Tibial artery (tissue), 4 donors: ENCODE measurements at regions not wholly inside any gene's neighbourhood (a gene's known extent, or its start where the extent isn't known, plus 50 kb on each side); places are given as distances from the start of the nearest gene placed in this dataset.

ENCODE experiments used
- DNase-seq, 2 donors: peaks; one replicate each; pipeline ENCODE4 v3.0.0-alpha.2; 2019
- H3K27ac ChIP-seq, 2 donors: fragments of 200-600 bp; sonication (generic) in 1 of 2; 1 replicate in 1 of 2; 2 replicates in 1 of 2; pipeline ENCODE4 v1.5.1; 2018 to 2019; ENCODE audit warnings: mild to moderate bottlenecking in 1 of 2
- H3K27me3 ChIP-seq, 2 donors: fragments of 200-600 bp; sonication (generic) in 1 of 2; one replicate each; pipeline versions ENCODE4 v1.5.1 to v1.6.0; 2016 to 2019
- H3K36me3 ChIP-seq, 3 donors: fragments of 200-600 bp; sonication (generic) in 2 of 3; one replicate each; pipeline ENCODE4 v1.5.1; 2016 to 2019; ENCODE audit warnings: mild to moderate bottlenecking in 2 of 3
- H3K4me1 ChIP-seq, 4 donors: fragments of 200-600 bp; sonication (generic) in 2 of 4; 1 replicate in 3 of 4; 2 replicates in 1 of 4; pipeline ENCODE4 v1.5.1; 2016 to 2019
- H3K4me3 ChIP-seq, 2 donors: fragments of 200-600 bp; sonication (generic) in 1 of 2; 1 replicate in 1 of 2; 2 replicates in 1 of 2; pipeline ENCODE4 v1.5.1; 2018 to 2019; ENCODE audit warnings: mild to moderate bottlenecking in 2 of 2
- H3K9me3 ChIP-seq, 3 donors: fragments of 200-600 bp; sonication (generic) in 1 of 3; one replicate each; pipeline ENCODE4 v1.5.1; 2016 to 2019
- intact Hi-C: fragments of 100-400 bp; cut with DNase I; formaldehyde crosslinking; loops from one replicate; pipeline ENCODE4 v1.15.0; 2023; ENCODE audit warnings: low total_unique reads
- TF ChIP-seq, protein P1 (sequence below), 2 experiments: fragments of 200-600 bp in 1 of 2; fragments of 450-650 bp in 1 of 2; IDR thresholded peaks; one replicate each; pipeline ENCODE4 v1.5.1; 2017 to 2019; ENCODE audit warnings: antibody characterized with exemption in 2 of 2, mild to moderate bottlenecking in 1 of 2, moderate library complexity in 1 of 2

DNA sequence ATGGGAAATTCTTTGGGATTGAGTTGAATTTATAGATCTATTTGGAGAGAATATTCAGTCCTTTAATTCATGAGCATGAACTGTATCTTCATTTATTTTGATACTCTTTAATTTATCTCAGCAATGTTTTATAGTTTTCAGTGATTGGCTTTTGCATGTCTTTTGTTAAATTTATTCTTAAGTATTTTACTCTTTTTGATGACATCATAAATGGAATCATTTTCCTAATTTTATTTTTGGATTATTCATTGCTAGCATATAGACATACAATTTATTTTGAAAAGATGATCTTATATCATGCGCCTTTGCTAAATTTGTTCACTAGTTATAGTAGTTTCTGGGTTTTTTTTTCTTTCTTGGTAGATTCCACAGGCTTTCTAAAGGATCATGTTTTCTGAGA lies 149.2 kb upstream of the ASIC2 start:
- H3K27ac ChIP-seq: no peak overlapping the region
- H3K9me3 ChIP-seq: no peaks in the 10 kb centered on the region
- H3K4me3 ChIP-seq: no peak overlapping the region
- no peak for DNase-seq
- intact Hi-C loops: no loop called here
- no peaks in the 10 kb centered on the region for H3K4me1 ChIP-seq
- no peaks in the 10 kb centered on the region for H3K27me3 ChIP-seq
- H3K36me3 ChIP-seq: no peaks in the 10 kb centered on the region
- TF ChIP-seq, protein P1, sequence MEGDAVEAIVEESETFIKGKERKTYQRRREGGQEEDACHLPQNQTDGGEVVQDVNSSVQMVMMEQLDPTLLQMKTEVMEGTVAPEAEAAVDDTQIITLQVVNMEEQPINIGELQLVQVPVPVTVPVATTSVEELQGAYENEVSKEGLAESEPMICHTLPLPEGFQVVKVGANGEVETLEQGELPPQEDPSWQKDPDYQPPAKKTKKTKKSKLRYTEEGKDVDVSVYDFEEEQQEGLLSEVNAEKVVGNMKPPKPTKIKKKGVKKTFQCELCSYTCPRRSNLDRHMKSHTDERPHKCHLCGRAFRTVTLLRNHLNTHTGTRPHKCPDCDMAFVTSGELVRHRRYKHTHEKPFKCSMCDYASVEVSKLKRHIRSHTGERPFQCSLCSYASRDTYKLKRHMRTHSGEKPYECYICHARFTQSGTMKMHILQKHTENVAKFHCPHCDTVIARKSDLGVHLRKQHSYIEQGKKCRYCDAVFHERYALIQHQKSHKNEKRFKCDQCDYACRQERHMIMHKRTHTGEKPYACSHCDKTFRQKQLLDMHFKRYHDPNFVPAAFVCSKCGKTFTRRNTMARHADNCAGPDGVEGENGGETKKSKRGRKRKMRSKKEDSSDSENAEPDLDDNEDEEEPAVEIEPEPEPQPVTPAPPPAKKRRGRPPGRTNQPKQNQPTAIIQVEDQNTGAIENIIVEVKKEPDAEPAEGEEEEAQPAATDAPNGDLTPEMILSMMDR (IDR thresholded peaks at IDR 0.05): no peak

DNA sequence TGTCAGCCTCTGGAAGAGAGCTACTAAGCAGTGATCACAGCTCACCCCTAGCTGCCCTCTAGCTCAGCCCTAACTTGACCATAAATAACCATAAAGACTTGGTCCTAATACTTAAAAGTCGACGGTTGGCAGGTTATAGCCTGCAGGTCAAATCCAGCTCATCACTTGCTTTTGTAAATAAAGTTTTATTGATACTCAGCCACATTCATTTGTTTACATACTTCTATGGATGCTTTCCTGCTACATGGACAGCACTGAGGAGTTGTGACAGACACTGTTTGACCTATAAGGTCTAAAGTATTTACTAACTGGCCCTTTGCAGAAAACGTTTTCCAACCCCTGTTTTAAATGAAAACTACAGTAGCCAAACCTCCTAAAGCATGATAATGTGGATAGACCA lies 151.6 kb upstream of the ASIC2 start:
- H3K9me3 ChIP-seq: no peaks in the 10 kb centered on the region
- TF ChIP-seq, protein P1 (IDR thresholded peaks at IDR 0.05): no peak
- no peaks in the 10 kb centered on the region for H3K27me3 ChIP-seq
- H3K4me1 ChIP-seq: no peaks in the 10 kb centered on the region
- no peak for DNase-seq
- no peaks in the 10 kb centered on the region for H3K36me3 ChIP-seq
- H3K4me3 ChIP-seq: no peak overlapping the region
- H3K27ac ChIP-seq: no peak overlapping the region
- intact Hi-C loops: no loop called here

DNA sequence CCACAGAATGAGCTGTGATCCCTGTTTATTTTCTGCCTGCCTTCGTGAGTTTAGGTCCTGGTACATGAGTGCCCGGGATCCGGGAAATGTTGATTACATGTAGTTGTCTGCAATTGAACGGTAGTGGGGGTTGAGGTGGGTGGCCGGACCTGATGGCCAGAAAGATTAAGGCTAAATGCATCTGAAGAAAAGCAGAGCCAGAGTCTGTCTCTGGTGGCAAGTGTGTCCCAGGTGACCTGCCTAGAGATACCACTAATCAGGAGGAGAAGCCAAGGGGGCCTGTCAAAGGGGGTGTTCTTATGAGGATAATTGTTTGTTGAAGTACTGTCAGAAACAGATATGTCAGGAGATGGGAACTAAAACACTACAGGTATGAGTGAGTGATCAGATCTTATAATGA lies 154.0 kb upstream of the ASIC2 start:
- intact Hi-C loops: no loop called here
- Histone ChIP-seq H3K36me3 (no peaks in the 10 kb centered on the region), H3K4me1 (no peaks in the 10 kb centered on the region)

DNA sequence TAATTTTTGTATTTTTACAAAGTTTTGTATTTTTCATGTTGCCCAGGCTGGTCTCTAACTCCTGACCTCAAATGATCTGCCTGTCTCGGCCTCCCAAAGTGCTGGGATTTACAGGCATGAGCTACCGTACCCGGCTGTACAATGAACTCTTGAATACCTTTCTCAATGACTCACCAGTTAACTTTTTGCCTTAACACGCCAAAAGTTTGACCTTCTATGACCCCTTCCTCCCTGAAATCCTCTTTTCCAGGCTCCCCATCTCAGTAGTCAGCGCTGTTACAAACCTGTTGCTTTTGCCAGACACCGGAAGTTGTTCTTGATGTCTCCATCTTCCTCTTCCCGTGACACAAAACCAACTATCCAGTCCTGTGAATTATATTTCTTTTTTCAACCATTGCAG lies 158.1 kb upstream of the ASIC2 start:
- no peak overlapping the region for H3K27ac ChIP-seq
- TF ChIP-seq, protein P1 (IDR thresholded peaks at IDR 0.05): no peak
- H3K4me1 ChIP-seq: no peaks in the 10 kb centered on the region
- intact Hi-C loops: no loop called here
- peaks cover 0 to 5% of the 10 kb centered on the region in 2 donors for H3K27me3 ChIP-seq
- H3K36me3 ChIP-seq: no peaks in the 10 kb centered on the region
- H3K9me3 ChIP-seq: no peaks in the 10 kb centered on the region
- no peak for DNase-seq
- no peak overlapping the region for H3K4me3 ChIP-seq

More for the DNA sequence above, 154.0 kb upstream of the ASIC2 start:
- no peaks in the 10 kb centered on the region for H3K9me3 ChIP-seq
- TF ChIP-seq, protein P1 (IDR thresholded peaks at IDR 0.05): no peak
- no peak overlapping the region for H3K27ac ChIP-seq
- no peak overlapping the region for H3K4me3 ChIP-seq
- DNase-seq: no peak
- H3K27me3 ChIP-seq: no peaks in the 10 kb centered on the region

DNA sequence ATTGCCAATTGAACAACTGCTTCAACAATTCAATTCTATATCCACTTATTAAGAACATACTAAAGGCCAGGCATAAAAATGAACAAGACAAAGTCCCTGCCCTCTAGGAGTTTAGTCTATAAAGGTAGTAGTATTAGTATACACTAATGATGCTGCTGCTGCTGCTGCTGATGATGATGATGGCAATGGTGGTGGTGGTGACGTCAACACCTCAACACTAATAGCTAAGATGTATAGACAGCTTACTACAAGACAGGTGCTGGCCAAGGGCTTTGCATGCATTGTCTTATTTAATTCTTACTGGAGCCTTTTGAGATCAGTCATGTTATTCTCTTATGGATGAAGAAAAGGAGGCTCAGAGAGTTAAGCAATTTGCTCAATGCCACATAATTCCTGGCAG lies 164.4 kb upstream of the ASIC2 start:
- H3K4me1 ChIP-seq: no peaks in the 10 kb centered on the region
- intact Hi-C loops: no loop called here
- TF ChIP-seq, protein P1 (IDR thresholded peaks at IDR 0.05): no peak
- H3K36me3 ChIP-seq: no peaks in the 10 kb centered on the region
- no peak overlapping the region for H3K27ac ChIP-seq
- H3K9me3 ChIP-seq: no peaks in the 10 kb centered on the region
- H3K27me3 ChIP-seq: peaks cover 0 to 14% of the 10 kb centered on the region in 2 donors
- no peak overlapping the region for H3K4me3 ChIP-seq
- DNase-seq: no peak
